ENCODE measurements at regions not wholly inside any gene's neighbourhood (a gene's known extent, or its start where the extent isn't known, plus 50 kb on each side); places are given as distances from the start of the nearest gene placed in this dataset.

DNA sequence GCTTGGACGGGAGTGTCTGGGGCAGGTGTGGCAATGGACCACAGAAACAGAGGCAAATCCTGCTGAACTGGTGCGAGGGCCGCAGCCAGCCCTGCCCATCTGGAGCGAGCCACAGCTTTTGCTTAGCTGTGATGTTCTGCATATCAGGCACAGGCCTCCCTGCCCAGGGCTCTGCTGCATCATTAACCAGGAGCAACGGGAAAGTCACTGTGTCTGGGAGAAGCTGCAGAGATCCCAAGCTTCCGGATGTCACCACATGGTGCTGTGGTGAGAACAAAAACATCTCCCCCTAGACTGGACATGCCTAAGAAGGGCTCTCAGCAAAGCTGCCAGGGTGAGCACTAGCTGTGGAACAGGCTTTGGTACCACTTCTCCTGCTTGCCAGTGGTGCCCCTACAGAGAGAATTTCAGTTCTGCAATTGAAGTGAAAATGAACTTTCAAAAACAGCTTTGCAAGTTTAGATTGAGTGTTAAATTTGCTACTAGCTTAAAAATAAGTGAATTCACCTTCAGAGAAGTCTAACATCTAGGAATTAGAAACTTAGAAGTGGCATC is 172.9 kb upstream of the MYT1L start:
- TF ChIP-seq, protein P1, sequence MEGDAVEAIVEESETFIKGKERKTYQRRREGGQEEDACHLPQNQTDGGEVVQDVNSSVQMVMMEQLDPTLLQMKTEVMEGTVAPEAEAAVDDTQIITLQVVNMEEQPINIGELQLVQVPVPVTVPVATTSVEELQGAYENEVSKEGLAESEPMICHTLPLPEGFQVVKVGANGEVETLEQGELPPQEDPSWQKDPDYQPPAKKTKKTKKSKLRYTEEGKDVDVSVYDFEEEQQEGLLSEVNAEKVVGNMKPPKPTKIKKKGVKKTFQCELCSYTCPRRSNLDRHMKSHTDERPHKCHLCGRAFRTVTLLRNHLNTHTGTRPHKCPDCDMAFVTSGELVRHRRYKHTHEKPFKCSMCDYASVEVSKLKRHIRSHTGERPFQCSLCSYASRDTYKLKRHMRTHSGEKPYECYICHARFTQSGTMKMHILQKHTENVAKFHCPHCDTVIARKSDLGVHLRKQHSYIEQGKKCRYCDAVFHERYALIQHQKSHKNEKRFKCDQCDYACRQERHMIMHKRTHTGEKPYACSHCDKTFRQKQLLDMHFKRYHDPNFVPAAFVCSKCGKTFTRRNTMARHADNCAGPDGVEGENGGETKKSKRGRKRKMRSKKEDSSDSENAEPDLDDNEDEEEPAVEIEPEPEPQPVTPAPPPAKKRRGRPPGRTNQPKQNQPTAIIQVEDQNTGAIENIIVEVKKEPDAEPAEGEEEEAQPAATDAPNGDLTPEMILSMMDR (IDR thresholded peaks at IDR 0.05): no peak
- no peak for TF ChIP-seq POLR2A (IDR thresholded peaks at IDR 0.05)

Measured in thyroid gland (tissue), 4 donors.